ENCODE measurements at regions not wholly inside any gene's neighbourhood (a gene's known extent, or its start where the extent isn't known, plus 50 kb on each side); places are given as distances from the start of the nearest gene placed in this dataset. TPM values are rescaled to one million over a fixed set of nuclear protein-coding genes. Genes with fewer than 3 reads are reported as not detected.

Small RNA genes lying in the stretch of these regions (small RNA-seq; reads per million reads assigned to genes)
- not detected for gene RNU6-1066P

Data from fibroblast of villous mesenchyme (primary cell).